GM12878 (cell line): ENCODE measurements at regions not wholly inside any gene's neighbourhood (a gene's known extent, or its start where the extent isn't known, plus 50 kb on each side); places are given as distances from the start of the nearest gene placed in this dataset.

Experiments
- ATAC-seq: fragments of 200-7000 bp; cut with Tn5 transposase; 3 replicates; pipeline ENCODE4 v1.9.1; 2020; ENCODE audit warnings: mild to moderate bottlenecking, moderate library complexity
- BruUV-seq: library from RNA; stranded (reverse); fragments of 400-500 nt; replicated peaks from 2 replicates; lab custom pipeline; 2021; lab: Mats Ljungman, UMichigan
- CTCF ChIA-PET: fragments of 300-600 bp; sonication (Branson Sonifier 250); formaldehyde crosslinking; extraction: SDS; loops from one replicate; lab custom pipeline; 2021; ENCODE audit warnings: inconsistent platforms; lab: Yijun Ruan, JAX
- POLR2A ChIA-PET: fragments of 350-600 bp; formaldehyde crosslinking; extraction: SDS; loops from one replicate; lab custom pipeline; 2021; ENCODE audit warnings: inconsistent platforms; lab: Charles Lee
- RAD21 ChIA-PET: fragments of 300-600 bp; sonication (Branson Sonifier 250); formaldehyde crosslinking; loops from one replicate; lab custom pipeline; 2023; ENCODE audit warnings: antibody characterized with exemption; ENCODE audit not compliant: unreplicated experiment; lab: Charles Lee
- SMC1A ChIA-PET: fragments of 300-600 bp; sonication (Branson Sonifier 250); formaldehyde crosslinking; loops from one replicate; lab custom pipeline; 2023; ENCODE audit not compliant: unreplicated experiment, uncharacterized antibody; lab: Charles Lee
- DNase-seq: peaks from one replicate; pipeline ENCODE4 v3.0.0-alpha.2; 2011; ENCODE audit warnings: low read depth, low spot score
- FAIRE-seq: peaks from 3 replicates; lab custom pipeline; 2011; peaks lifted over from hg19 to GRCh38; lab: Jason Lieb, UNC
- H2AFZ ChIP-seq: 2 replicates; pipeline ENCODE4 v1.6.0; 2011; ENCODE audit warnings: low read depth, low read length, control low read depth; ENCODE audit not compliant: control insufficient read depth
- H3K27ac ChIP-seq: 2 replicates; pipeline ENCODE4 v1.5.1; 2011; ENCODE audit warnings: control low read depth; ENCODE audit not compliant: control insufficient read depth, insufficient read depth
- H3K27me3 ChIP-seq, 2 experiments: replicated peaks in 1 of 2; 2 replicates each; pipeline versions ENCODE4 v1.6.0 to v1.6.1; 2011; ENCODE audit warnings: low read length in 1 of 2; ENCODE audit not compliant: control insufficient read depth in 2 of 2, insufficient read depth in 2 of 2
- H3K36me3 ChIP-seq, 2 experiments: 2 replicates each; pipeline ENCODE4 v1.5.1; 2011; ENCODE audit warnings: low read length in 1 of 2; ENCODE audit not compliant: control insufficient read depth in 2 of 2, insufficient read depth in 2 of 2
- H3K4me1 ChIP-seq: 2 replicates; pipeline ENCODE4 v1.6.1; 2011; ENCODE audit warnings: mild to moderate bottlenecking, low read length, moderate library complexity, mixed read lengths; ENCODE audit not compliant: control insufficient read depth, insufficient read depth
- H3K4me2 ChIP-seq: 2 replicates; pipeline ENCODE4 v1.6.0; 2011; ENCODE audit warnings: control low read depth; ENCODE audit not compliant: control insufficient read depth, insufficient read depth
- H3K4me3 ChIP-seq: fragments of 200-600 bp; sonication (generic); 2 replicates; pipeline ENCODE4 v1.5.1; 2016
- H3K79me2 ChIP-seq: 2 replicates; pipeline ENCODE4 v1.6.0; 2011; ENCODE audit warnings: low read length; ENCODE audit not compliant: control insufficient read depth, insufficient read depth
- H3K9ac ChIP-seq: 2 replicates; pipeline ENCODE4 v1.8.0; 2011; ENCODE audit warnings: low read length, control low read depth, mixed read lengths; ENCODE audit not compliant: control insufficient read depth, insufficient read depth
- H3K9me3 ChIP-seq: replicated peaks from 3 replicates; pipeline ENCODE4 v1.5.1; 2011; ENCODE audit warnings: mild to moderate bottlenecking, low read length; ENCODE audit not compliant: control insufficient read depth, insufficient read depth
- H4K20me1 ChIP-seq: 2 replicates; pipeline ENCODE4 v1.6.0; 2011; ENCODE audit not compliant: control insufficient read depth, insufficient read depth
- BACH1 ChIP-seq: fragments of 450-650 bp; IDR thresholded peaks from 2 replicates; pipeline ENCODE4 v1.6.1; 2017; ENCODE audit warnings: mild to moderate bottlenecking, borderline replicate concordance
- CEBPB ChIP-seq, 2 experiments: fragments of 150-350 bp in 1 of 2; IDR thresholded peaks; 2 replicates each; pipeline ENCODE4 v1.6.1; 2012 to 2014; ENCODE audit warnings: low read depth in 2 of 2, low read length in 2 of 2, borderline replicate concordance in 1 of 2, inconsistent platforms in 1 of 2
- EGR1 ChIP-seq, 2 experiments: IDR thresholded peaks; 1 replicate in 1 of 2; 2 replicates in 1 of 2; pipeline ENCODE4 v1.6.1; 2011 to 2012; ENCODE audit warnings: low read depth in 2 of 2, low read length in 2 of 2, borderline replicate concordance in 1 of 2, mild to moderate bottlenecking in 1 of 2, moderate library complexity in 1 of 2
- HDAC2 ChIP-seq: fragments of 200-600 bp; sonication (generic); IDR thresholded peaks from 2 replicates; pipeline ENCODE4 v1.6.1; 2017
- HDGF ChIP-seq: fragments of 450-650 bp; IDR thresholded peaks from 2 replicates; pipeline ENCODE4 v1.6.1; 2016; ENCODE audit warnings: antibody characterized with exemption
- NFYA ChIP-seq: IDR thresholded peaks from 2 replicates; pipeline ENCODE4 v1.6.1; 2011; ENCODE audit warnings: low read depth, mild to moderate bottlenecking, low read length, improper control_type of control experiment, borderline replicate concordance
- POLR2AphosphoS2 ChIP-seq: IDR thresholded peaks from 2 replicates; pipeline ENCODE4 v1.6.1; 2011; ENCODE audit warnings: low read depth, mild to moderate bottlenecking, low read length, improper control_type of control experiment, moderate library complexity
- POU2F2 ChIP-seq: IDR thresholded peaks from 3 replicates; pipeline ENCODE4 v1.6.1; 2011; ENCODE audit warnings: low read depth, mild to moderate bottlenecking, low read length, borderline replicate concordance
- SMC3 ChIP-seq: IDR thresholded peaks from 2 replicates; pipeline ENCODE4 v1.6.1; 2011; ENCODE audit warnings: low read length, improper control_type of control experiment, borderline replicate concordance
- SREBF1 ChIP-seq: IDR thresholded peaks from 2 replicates; pipeline ENCODE4 v1.6.1; 2012; ENCODE audit warnings: mild to moderate bottlenecking, low read length
- ZNF207 ChIP-seq: fragments of 450-650 bp; IDR thresholded peaks from 2 replicates; pipeline ENCODE4 v1.6.1; 2014; ENCODE audit warnings: antibody characterized with exemption, mild to moderate bottlenecking, borderline replicate concordance
- WGBS: methylation state at CpG from one replicate; pipeline ENCODE4 v1.1.6; 2016; ENCODE audit warnings: low lambda C conversion rate; ENCODE audit not compliant: insufficient replicate concordance, insufficient coverage; ENCODE audit errors: missing lambda C conversion rate; 5-methylcytosine and 5-hydroxymethylcytosine counted together
- in situ Hi-C: fragments of 300-500 bp; cut with MboI; formaldehyde crosslinking; loops from 9 replicates; pipeline ENCODE4 v1.14.3; 2018; ENCODE audit warnings: mixed read lengths
- intact Hi-C: fragments of 100-400 bp; cut with micrococcal nuclease; formaldehyde crosslinking; loops from one replicate; pipeline ENCODE4 v1.14.2; 2022; ENCODE audit not compliant: unreplicated experiment
- TF ChIP-seq, protein P1 (sequence below): fragments of 450-650 bp; formaldehyde crosslinking; IDR thresholded peaks from 2 replicates; pipeline ENCODE4 v1.5.0; 2022; ENCODE audit warnings: mild to moderate bottlenecking, missing genetic modification characterization

DNA sequence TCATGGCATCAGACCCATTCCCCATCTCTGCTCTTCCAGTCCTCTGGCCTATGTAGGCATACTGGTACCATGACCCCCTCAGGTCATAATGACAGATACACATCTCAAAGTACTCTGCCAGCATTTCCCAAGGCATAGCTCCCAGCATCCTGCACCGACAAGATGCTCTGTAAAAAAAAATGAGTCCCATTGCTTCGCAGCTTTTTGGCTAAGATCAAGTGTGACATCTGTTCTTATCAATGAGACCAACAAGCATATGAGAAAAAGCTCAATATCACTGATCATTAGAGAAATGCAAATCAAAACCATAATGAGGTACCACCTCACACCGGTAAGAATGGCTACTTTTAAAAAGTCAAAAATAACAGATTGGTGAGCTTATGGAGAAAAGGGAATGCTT lies 463.9 kb upstream of the PROK2 start:
- 51% methylated on average over 3 of the region's 3 CpGs for WGBS
- Histone ChIP-seq H3K36me3 (no peaks in the 10 kb centered on the region), H3K9ac (no peak overlapping the region), H3K79me2 (no peaks in the 10 kb centered on the region), H3K27ac (no peak overlapping the region), H4K20me1 (no peaks in the 10 kb centered on the region), H3K4me1 (peaks cover 7% of the 10 kb centered on the region), H3K4me3 (no peak overlapping the region), H3K4me2 (no peak overlapping the region), H2AFZ (no peak overlapping the region), H3K9me3 (no peaks in the 10 kb centered on the region; the same call in 2 of the 3 replicates), H3K27me3 (no peaks in the 10 kb centered on the region; a peak in 1 of 4 replicates)
- FAIRE-seq (no peak), DNase-seq (no peak), ATAC-seq (no peak)
- RAD21 ChIA-PET, result no interaction called here
- no TSS peak for BruUV-seq
- POLR2A ChIA-PET, result no interaction called here
- CTCF ChIA-PET, result interaction anchor here (1.1 kb wide), 1 partner anchor 232 kb away, joined by 4 read pairs; no protein-coding TSS in a partner anchor
- intact Hi-C loops, result no loop called here
- SMC1A ChIA-PET, result interaction anchor here (0.7 to 1.2 kb wide), 2 partner anchors 9 to 61 kb away, joined by 3 read pairs; no protein-coding TSS in a partner anchor
- in situ Hi-C loops, result no loop called here
- no peak for TF ChIP-seq EGR1 (IDR thresholded peaks at IDR 0.05; ENCODE audit: borderline replicate concordance in 1 of 2, low read depth in 2 of 2, low read length in 2 of 2)
- no peak for TF ChIP-seq HDGF
- TF ChIP-seq POU2F2, result no peak
- no peak for TF ChIP-seq NFYA
- no peak for TF ChIP-seq POLR2AphosphoS2
- TF ChIP-seq HDAC2, result no peak
- TF ChIP-seq CEBPB (IDR thresholded peaks at IDR 0.05; ENCODE audit: borderline replicate concordance in 1 of 2, low read depth in 2 of 2, low read length in 2 of 2), result no peak
- no peak for TF ChIP-seq SREBF1

DNA sequence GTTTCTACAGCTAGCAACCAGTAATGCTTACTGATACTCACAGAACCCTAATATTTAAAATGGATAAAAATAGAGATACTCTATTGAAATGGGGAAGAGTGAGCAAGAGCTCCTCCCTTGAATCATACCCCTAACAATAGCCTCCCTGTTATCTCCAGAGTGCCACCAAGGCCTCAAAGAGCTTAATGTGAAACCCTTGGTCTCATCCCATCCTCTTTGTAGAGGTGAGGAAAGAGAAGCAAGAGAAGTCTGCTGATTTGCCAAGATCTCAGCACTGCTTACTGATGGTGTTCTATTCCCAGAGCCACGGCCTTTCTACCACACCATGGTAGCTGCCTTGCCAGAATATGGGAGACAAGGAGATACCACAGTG lies 463.4 kb upstream of the PROK2 start:
- no peaks in the 10 kb centered on the region for H3K36me3 ChIP-seq
- intact Hi-C loops, result no loop called here
- POLR2A ChIA-PET, result no interaction called here
- TF ChIP-seq SMC3 (no peak), ZNF207 (no peak), BACH1 (no peak)
- TF ChIP-seq, protein P1, sequence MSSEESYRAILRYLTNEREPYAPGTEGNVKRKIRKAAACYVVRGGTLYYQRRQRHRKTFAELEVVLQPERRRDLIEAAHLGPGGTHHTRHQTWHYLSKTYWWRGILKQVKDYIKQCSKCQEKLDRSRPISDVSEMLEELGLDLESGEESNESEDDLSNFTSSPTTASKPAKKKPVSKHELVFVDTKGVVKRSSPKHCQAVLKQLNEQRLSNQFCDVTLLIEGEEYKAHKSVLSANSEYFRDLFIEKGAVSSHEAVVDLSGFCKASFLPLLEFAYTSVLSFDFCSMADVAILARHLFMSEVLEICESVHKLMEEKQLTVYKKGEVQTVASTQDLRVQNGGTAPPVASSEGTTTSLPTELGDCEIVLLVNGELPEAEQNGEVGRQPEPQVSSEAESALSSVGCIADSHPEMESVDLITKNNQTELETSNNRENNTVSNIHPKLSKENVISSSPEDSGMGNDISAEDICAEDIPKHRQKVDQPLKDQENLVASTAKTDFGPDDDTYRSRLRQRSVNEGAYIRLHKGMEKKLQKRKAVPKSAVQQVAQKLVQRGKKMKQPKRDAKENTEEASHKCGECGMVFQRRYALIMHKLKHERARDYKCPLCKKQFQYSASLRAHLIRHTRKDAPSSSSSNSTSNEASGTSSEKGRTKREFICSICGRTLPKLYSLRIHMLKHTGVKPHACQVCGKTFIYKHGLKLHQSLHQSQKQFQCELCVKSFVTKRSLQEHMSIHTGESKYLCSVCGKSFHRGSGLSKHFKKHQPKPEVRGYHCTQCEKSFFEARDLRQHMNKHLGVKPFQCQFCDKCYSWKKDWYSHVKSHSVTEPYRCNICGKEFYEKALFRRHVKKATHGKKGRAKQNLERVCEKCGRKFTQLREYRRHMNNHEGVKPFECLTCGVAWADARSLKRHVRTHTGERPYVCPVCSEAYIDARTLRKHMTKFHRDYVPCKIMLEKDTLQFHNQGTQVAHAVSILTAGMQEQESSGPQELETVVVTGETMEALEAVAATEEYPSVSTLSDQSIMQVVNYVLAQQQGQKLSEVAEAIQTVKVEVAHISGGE (CRISPR knock-in tag), result no peak

More for the DNA sequence above, 463.4 kb upstream of the PROK2 start:
- Histone ChIP-seq H3K4me3 (no peak overlapping the region), H3K4me1 (peaks cover 7% of the 10 kb centered on the region), H3K4me2 (no peak overlapping the region), H3K27ac (no peak overlapping the region), H2AFZ (no peak overlapping the region), H3K79me2 (no peaks in the 10 kb centered on the region), H3K9me3 (no peaks in the 10 kb centered on the region; the same call in 2 of the 3 replicates), H3K27me3 (no peaks in the 10 kb centered on the region; a peak in 1 of 4 replicates), H4K20me1 (no peaks in the 10 kb centered on the region), H3K9ac (no peak overlapping the region)
- BruUV-seq, result no TSS peak
- ChIA-PET SMC1A (no interaction called here), CTCF (interaction anchor here (0.7 to 1.1 kb wide), 2 partner anchors 26 to 231 kb away, joined by 3 to 4 read pairs; no protein-coding TSS in a partner anchor), RAD21 (no interaction called here)
- in situ Hi-C loops, result no loop called here
- FAIRE-seq (no peak), ATAC-seq (no peak), DNase-seq (no peak)
- 0% methylated on average over 1 of the region's 1 CpG for WGBS
